ENCODE measurements at regions not wholly inside any gene's neighbourhood (a gene's known extent, or its start where the extent isn't known, plus 50 kb on each side); places are given as distances from the start of the nearest gene placed in this dataset.

GRCh38 chrX:121635141-121635540 lies 587.7 kb downstream of the GLUD2 start:
- no peaks in the 10 kb centered on the region for H3K27me3 ChIP-seq
- H3K4me3 ChIP-seq = no peak overlapping the region
- no peak overlapping the region for H3K27ac ChIP-seq
- intact Hi-C loops (cut with DNase I; ENCODE audit: low total_unique reads) = no loop called here
- DNase-seq = no peak
- no peaks in the 10 kb centered on the region for H3K36me3 ChIP-seq (ENCODE audit: low read depth, missing control alignments)
- no peaks in the 10 kb centered on the region for H3K9me3 ChIP-seq
- 80 to 91% methylated on average over 2 of the region's 2 CpGs for WGBS, 2 donors
- TF ChIP-seq POLR2A (IDR thresholded peaks at IDR 0.05) (no peak), CTCF (IDR thresholded peaks at IDR 0.05) (no peak)
- no peaks in the 10 kb centered on the region for H3K4me1 ChIP-seq

GRCh38 chrX:121639781-121640180 lies 592.4 kb downstream of the GLUD2 start:
- TF ChIP-seq CTCF (IDR thresholded peaks at IDR 0.05) (no peak), POLR2A (IDR thresholded peaks at IDR 0.05) (no peak)
- Histone ChIP-seq H3K27ac (no peak overlapping the region), H3K9me3 (no peaks in the 10 kb centered on the region), H3K36me3 (ENCODE audit: low read depth, missing control alignments) (no peaks in the 10 kb centered on the region), H3K4me3 (no peak overlapping the region), H3K4me1 (no peaks in the 10 kb centered on the region), H3K27me3 (no peaks in the 10 kb centered on the region)
- intact Hi-C loops (cut with DNase I; ENCODE audit: low total_unique reads) = no loop called here
- DNase-seq = no peak

GRCh38 chrX:121641560-121641959 lies 594.1 kb downstream of the GLUD2 start:
- WGBS, 2 donors = 41 to 53% methylated on average over 2 of the region's 2 CpGs
- H3K27ac ChIP-seq = no peak overlapping the region
- H3K4me3 ChIP-seq = no peak overlapping the region
- no peaks in the 10 kb centered on the region for H3K4me1 ChIP-seq
- H3K9me3 ChIP-seq = no peaks in the 10 kb centered on the region
- TF ChIP-seq POLR2A (IDR thresholded peaks at IDR 0.05) = no peak
- TF ChIP-seq CTCF (IDR thresholded peaks at IDR 0.05) = no peak
- DNase-seq = no peak
- intact Hi-C loops (cut with DNase I; ENCODE audit: low total_unique reads) = no loop called here
- H3K36me3 ChIP-seq (ENCODE audit: low read depth, missing control alignments) = no peaks in the 10 kb centered on the region
- H3K27me3 ChIP-seq = no peaks in the 10 kb centered on the region

GRCh38 chrX:121642415-121642814 lies 595.0 kb downstream of the GLUD2 start:
- TF ChIP-seq POLR2A (IDR thresholded peaks at IDR 0.05) (no peak), CTCF (IDR thresholded peaks at IDR 0.05) (no peak)
- intact Hi-C loops (cut with DNase I; ENCODE audit: low total_unique reads) = no loop called here
- 42 to 55% methylated on average over 1 of the region's 1 CpG for WGBS, 2 donors

GRCh38 chrX:121649417-121649816 lies 602.0 kb downstream of the GLUD2 start:
- no peaks in the 10 kb centered on the region for H3K4me1 ChIP-seq
- no peak overlapping the region for H3K4me3 ChIP-seq
- intact Hi-C loops (cut with DNase I; ENCODE audit: low total_unique reads) = no loop called here
- H3K9me3 ChIP-seq = no peaks in the 10 kb centered on the region
- H3K36me3 ChIP-seq (ENCODE audit: low read depth, missing control alignments) = no peaks in the 10 kb centered on the region
- no peak for TF ChIP-seq POLR2A (IDR thresholded peaks at IDR 0.05)
- no peak for TF ChIP-seq CTCF (IDR thresholded peaks at IDR 0.05)
- DNase-seq = no peak
- no peak overlapping the region for H3K27ac ChIP-seq
- H3K27me3 ChIP-seq = no peaks in the 10 kb centered on the region

More at GRCh38 chrX:121642415-121642814, 595.0 kb downstream of the GLUD2 start:
- no peaks in the 10 kb centered on the region for H3K9me3 ChIP-seq
- H3K27me3 ChIP-seq = no peaks in the 10 kb centered on the region
- no peak for DNase-seq
- H3K36me3 ChIP-seq (ENCODE audit: low read depth, missing control alignments) = no peaks in the 10 kb centered on the region
- H3K4me1 ChIP-seq = no peaks in the 10 kb centered on the region
- H3K4me3 ChIP-seq = no peak overlapping the region
- no peak overlapping the region for H3K27ac ChIP-seq

Data from testis (tissue), 2 donors.